ENCODE measurements at regions not wholly inside any gene's neighbourhood (a gene's known extent, or its start where the extent isn't known, plus 50 kb on each side); places are given as distances from the start of the nearest gene placed in this dataset.

GRCh38 chr6:61622601-61623000 is 663.4 kb downstream of the KHDRBS2 start:
- TF ChIP-seq CTCF (IDR thresholded peaks at IDR 0.05 in 8 of 11, conservative IDR thresholded peaks at IDR 0.05 in 3 of 11) (no peak), POLR2A (IDR thresholded peaks at IDR 0.05) (no peak)

All from spleen (tissue), 7 donors.